Glutamatergic neuron (in vitro differentiated cells): ENCODE measurements at regions not wholly inside any gene's neighbourhood (a gene's known extent, or its start where the extent isn't known, plus 50 kb on each side); places are given as distances from the start of the nearest gene placed in this dataset.

Source experiments
- DNase-seq: peaks from one replicate; pipeline ENCODE4 v3.0.0; 2022
- H3K27ac Mint-ChIP-seq: one replicate; pipeline ENCODE4 v1.8.0; 2020; ENCODE audit warnings: mild to moderate bottlenecking, mixed read lengths, inconsistent platforms; ENCODE audit not compliant: unreplicated experiment
- H3K27me3 Mint-ChIP-seq: one replicate; pipeline ENCODE4 v1.8.0; 2020; ENCODE audit warnings: mild to moderate bottlenecking, moderate library complexity, mixed read lengths, inconsistent platforms; ENCODE audit not compliant: unreplicated experiment
- H3K36me3 Mint-ChIP-seq: one replicate; pipeline ENCODE4 v1.8.0; 2020; ENCODE audit warnings: mild to moderate bottlenecking, mixed read lengths, inconsistent platforms; ENCODE audit not compliant: unreplicated experiment
- H3K4me1 Mint-ChIP-seq: one replicate; pipeline ENCODE4 v1.8.0; 2020; ENCODE audit warnings: mild to moderate bottlenecking, low read depth, mixed read lengths, inconsistent platforms; ENCODE audit not compliant: unreplicated experiment
- H3K4me3 Mint-ChIP-seq: one replicate; pipeline ENCODE4 v1.8.0; 2020; ENCODE audit warnings: mild to moderate bottlenecking, mixed read lengths, inconsistent platforms; ENCODE audit not compliant: unreplicated experiment
- H3K9me3 Mint-ChIP-seq: one replicate; pipeline ENCODE4 v1.8.0; 2020; ENCODE audit warnings: mild to moderate bottlenecking, moderate library complexity, mixed read lengths, inconsistent platforms; ENCODE audit not compliant: unreplicated experiment
- CTCF ChIP-seq: fragments of 200-600 bp; sonication (generic); IDR thresholded peaks from one replicate; pipeline ENCODE4 v1.5.0; 2021; ENCODE audit not compliant: partially characterized antibody, unreplicated experiment

- H3K36me3 Mint-ChIP-seq: no peaks in the 10 kb centered on the region
- no peak overlapping the region for H3K27ac Mint-ChIP-seq
- H3K27me3 Mint-ChIP-seq: peaks cover 3% of the 10 kb centered on the region
- DNase-seq: no peak
- no peak for TF ChIP-seq CTCF
- H3K9me3 Mint-ChIP-seq: no peaks in the 10 kb centered on the region
- H3K4me1 Mint-ChIP-seq: peaks cover 2% of the 10 kb centered on the region
- no peak overlapping the region for H3K4me3 Mint-ChIP-seq
These were observed 83.9 kb upstream of the SMIM30 start for GRCh38 chr7:113202284-113202683.

- peaks cover 3% of the 10 kb centered on the region for H3K27me3 Mint-ChIP-seq
- DNase-seq: no peak
- H3K36me3 Mint-ChIP-seq: no peaks in the 10 kb centered on the region
- H3K9me3 Mint-ChIP-seq: no peaks in the 10 kb centered on the region
- H3K4me1 Mint-ChIP-seq: peaks cover 2% of the 10 kb centered on the region
- H3K27ac Mint-ChIP-seq: no peak overlapping the region
- H3K4me3 Mint-ChIP-seq: no peak overlapping the region
- TF ChIP-seq CTCF: no peak
These were observed 81.9 kb upstream of the SMIM30 start for GRCh38 chr7:113200281-113200680.

GRCh38 chr7:113199841-113200240, 81.5 kb upstream of the SMIM30 start:
- Mint-ChIP-seq H3K27me3 (no peaks in the 10 kb centered on the region), H3K27ac (no peak overlapping the region), H3K4me1 (peaks cover 2% of the 10 kb centered on the region), H3K9me3 (no peaks in the 10 kb centered on the region), H3K36me3 (no peaks in the 10 kb centered on the region), H3K4me3 (no peak overlapping the region)
- no peak for TF ChIP-seq CTCF
- no peak for DNase-seq

- Mint-ChIP-seq H3K27ac (no peak overlapping the region), H3K36me3 (no peaks in the 10 kb centered on the region), H3K4me1 (peaks cover 2% of the 10 kb centered on the region), H3K27me3 (no peaks in the 10 kb centered on the region), H3K4me3 (no peak overlapping the region), H3K9me3 (no peaks in the 10 kb centered on the region)
- no peak for TF ChIP-seq CTCF
- DNase-seq: no peak
These were observed 80.8 kb upstream of the SMIM30 start for GRCh38 chr7:113199136-113199535.

GRCh38 chr7:113198226-113198625, 79.9 kb upstream of the SMIM30 start:
- Mint-ChIP-seq H3K36me3 (no peaks in the 10 kb centered on the region), H3K27ac (no peak overlapping the region), H3K27me3 (no peaks in the 10 kb centered on the region), H3K4me3 (no peak overlapping the region), H3K4me1 (peaks cover 2% of the 10 kb centered on the region), H3K9me3 (no peaks in the 10 kb centered on the region)
- no peak for DNase-seq
- no peak for TF ChIP-seq CTCF
